Lung (tissue), 11 donors: ENCODE measurements at regions not wholly inside any gene's neighbourhood (a gene's known extent, or its start where the extent isn't known, plus 50 kb on each side); places are given as distances from the start of the nearest gene placed in this dataset.
"Not testable (repeated sequence)": the region's sequence is repeated elsewhere in the genome, so short reads cannot be mapped to it uniquely, and the experiment has no call there.

Experiments used
- ATAC-seq: fragments of 200-7000 bp; cut with Tn5 transposase; one replicate; pipeline ENCODE4 v1.9.1; 2020; ENCODE audit warnings: moderate number of reproducible peaks; ENCODE audit not compliant: insufficient read depth, low FRiP score
- DNase-seq, 3 donors: peaks; one replicate each; pipeline ENCODE4 v3.0.0-alpha.2; 2013 to 2017
- H3K27ac ChIP-seq, 2 donors: one replicate each; pipeline ENCODE4 v1.5.1; 2013; ENCODE audit warnings: mild to moderate bottlenecking in 2 of 2, moderate library complexity in 2 of 2, control low read depth in 1 of 2, inconsistent platforms in 1 of 2, low read depth in 1 of 2, low read length in 1 of 2
- H3K27me3 ChIP-seq, 3 donors: one replicate each; pipeline ENCODE4 v1.5.1; 2013; ENCODE audit warnings: low read length in 2 of 3; ENCODE audit not compliant: control insufficient read depth in 3 of 3, insufficient read depth in 3 of 3
- H3K36me3 ChIP-seq, 4 donors: one replicate each; pipeline ENCODE4 v1.5.1; 2013; ENCODE audit warnings: low read length in 4 of 4, mild to moderate bottlenecking in 1 of 4, moderate library complexity in 1 of 4; ENCODE audit not compliant: control insufficient read depth in 4 of 4, insufficient read depth in 4 of 4
- H3K4me1 ChIP-seq, 5 donors: one replicate each; pipeline ENCODE4 v1.5.1; 2013; ENCODE audit warnings: low read length in 5 of 5, mild to moderate bottlenecking in 2 of 5, moderate library complexity in 1 of 5; ENCODE audit not compliant: control insufficient read depth in 5 of 5, insufficient read depth in 5 of 5
- H3K4me3 ChIP-seq: one replicate; pipeline ENCODE4 v1.5.1; 2013; ENCODE audit warnings: mild to moderate bottlenecking, control low read depth, moderate library complexity
- H3K9ac ChIP-seq, 2 donors: one replicate each; pipeline ENCODE4 v1.5.1; 2013; ENCODE audit warnings: low read length in 2 of 2, control low read depth in 1 of 2; ENCODE audit not compliant: insufficient read depth in 1 of 2
- H3K9me3 ChIP-seq, 4 donors: one replicate each; pipeline ENCODE4 v1.5.1; 2013; ENCODE audit warnings: low read length in 3 of 4, mild to moderate bottlenecking in 1 of 4, moderate library complexity in 1 of 4; ENCODE audit not compliant: control insufficient read depth in 4 of 4, insufficient read depth in 3 of 4
- CTCF ChIP-seq: IDR thresholded peaks from 2 replicates; pipeline ENCODE4 v1.5.1; 2012; ENCODE audit warnings: mild to moderate bottlenecking; ENCODE audit errors: control extremely low read depth, extremely low read depth
- WGBS, 2 donors: extraction: QIAGEN DNeasy Blood & Tissue Kit; methylation state at CpG; one replicate each; pipeline ENCODE4 v1.1.7; 2013; 5-methylcytosine and 5-hydroxymethylcytosine counted together
- donor health status: control.
- donor health status: control.
- donor health status: Bipolar disorder and iron deficiency.
- donor health status: healthy.
- donor health status: DM: yes; HTN: yes; CAD: no.

DNA sequence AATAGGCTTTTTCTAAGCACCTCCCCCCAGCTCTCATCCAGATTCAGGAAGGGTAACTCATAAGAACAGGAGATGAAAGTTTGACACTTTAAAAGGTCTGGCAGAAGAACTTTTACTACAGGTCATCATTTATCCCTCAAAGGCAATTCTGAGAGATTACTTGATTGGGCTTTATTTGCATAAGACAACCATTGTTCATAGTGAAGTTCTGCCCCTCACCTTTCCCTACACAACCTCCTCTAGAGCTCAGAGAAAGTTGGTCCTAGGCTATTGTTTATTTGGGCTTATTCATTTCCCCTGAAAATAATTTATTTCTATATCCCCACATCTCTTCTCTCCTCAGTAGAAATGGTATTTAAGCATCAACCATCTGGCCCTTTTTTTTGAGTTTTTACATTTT is 568.4 kb downstream of the ZNF608 start:
- Histone ChIP-seq H3K27me3 (no peaks in the 10 kb centered on the region), H3K27ac (no peak overlapping the region), H3K36me3 (no peaks in the 10 kb centered on the region), H3K9ac (no peak overlapping the region), H3K4me3 (no peak overlapping the region), H3K9me3 (peaks cover 0 to 5% (median 0%) of the 10 kb centered on the region in 4 donors), H3K4me1 (peaks cover 0 to 13% (median 0%) of the 10 kb centered on the region in 5 donors)
- no peak for ATAC-seq
- TF ChIP-seq CTCF, result no peak
- DNase-seq, result no peak

GRCh38 chr5:124176692-124177091 is 569.7 kb downstream of the ZNF608 start:
- H3K4me1 ChIP-seq, result peaks cover 0 to 13% (median 0%) of the 10 kb centered on the region in 5 donors
- no peaks in the 10 kb centered on the region for H3K27me3 ChIP-seq
- ATAC-seq (no peak), DNase-seq (no peak)
- H3K9me3 ChIP-seq, result peaks cover 0 to 5% (median under 1%) of the 10 kb centered on the region in 4 donors
- H3K9ac ChIP-seq, result no peak overlapping the region
- H3K4me3 ChIP-seq, result no peak overlapping the region
- no peak for TF ChIP-seq CTCF
- H3K36me3 ChIP-seq, result no peaks in the 10 kb centered on the region
- no peak overlapping the region for H3K27ac ChIP-seq

DNA sequence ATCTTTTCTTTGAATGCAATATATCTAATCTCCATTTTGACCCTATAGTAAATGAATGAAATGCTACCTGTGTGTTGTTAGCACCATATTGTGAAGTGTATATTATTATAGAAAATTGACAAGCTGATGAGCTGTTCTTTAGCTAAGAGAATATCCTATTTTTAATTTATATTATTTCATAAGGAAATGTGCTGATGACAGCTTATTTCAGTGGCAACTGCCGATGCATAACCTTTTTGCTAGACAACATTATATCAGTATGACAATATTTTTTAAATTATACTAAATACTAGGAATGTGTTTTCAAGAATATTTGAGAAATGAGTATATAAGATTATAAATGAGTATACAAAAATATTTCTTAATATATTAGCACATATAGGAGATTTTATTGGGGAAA is 573.1 kb downstream of the ZNF608 start:
- Histone ChIP-seq H3K4me1 (no peaks in the 10 kb centered on the region), H3K36me3 (no peaks in the 10 kb centered on the region), H3K27ac (no peak overlapping the region), H3K9ac (no peak overlapping the region), H3K9me3 (peaks cover 0 to 10% (median 4%) of the 10 kb centered on the region in 4 donors), H3K27me3 (no peaks in the 10 kb centered on the region), H3K4me3 (no peak overlapping the region)
- DNase-seq (no peak), ATAC-seq (no peak)
- TF ChIP-seq CTCF, result no peak
- WGBS, 2 donors, result 95 to 98% methylated on average over 1 of the region's 1 CpG

DNA sequence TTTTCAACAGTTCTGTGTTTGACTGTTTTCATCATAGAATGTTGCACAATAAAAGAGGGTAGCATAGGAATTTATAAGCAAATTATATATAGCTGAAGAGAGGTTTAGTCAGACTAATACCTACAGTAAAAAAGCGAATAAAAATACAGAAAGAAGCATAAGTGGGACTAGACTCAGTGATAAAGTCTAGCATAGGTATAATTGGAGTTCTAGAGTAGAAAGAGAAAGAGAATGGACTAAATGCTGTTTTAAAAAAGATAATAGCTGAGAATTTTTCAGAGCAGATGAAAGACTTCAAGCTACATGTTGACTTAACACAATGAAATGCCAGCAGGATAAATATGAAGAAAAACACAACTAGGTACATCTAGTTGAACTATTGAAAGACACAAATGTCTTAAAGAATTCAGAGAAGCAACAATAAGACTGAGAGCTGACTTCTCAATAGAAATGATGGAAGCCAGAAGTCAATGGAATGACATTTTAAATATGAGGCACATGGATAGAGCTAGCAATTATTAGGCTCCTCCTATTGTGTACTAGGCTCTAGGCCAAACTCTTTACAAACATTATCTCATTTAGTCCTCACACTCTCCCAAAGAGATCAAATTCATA is 573.9 kb downstream of the ZNF608 start:
- no peak for TF ChIP-seq CTCF
- 89 to 94% methylated on average over 1 of the region's 1 CpG for WGBS, 2 donors
- no peaks in the 10 kb centered on the region for H3K36me3 ChIP-seq
- H3K4me1 ChIP-seq, result no peaks in the 10 kb centered on the region
- H3K27ac ChIP-seq, result no peak overlapping the region
- no peak for ATAC-seq
- H3K9ac ChIP-seq, result no peak overlapping the region
- no peak for DNase-seq
- no peak overlapping the region for H3K4me3 ChIP-seq
- H3K9me3 ChIP-seq, result peaks cover 0 to 7% (median 5%) of the 10 kb centered on the region in 4 donors
- no peaks in the 10 kb centered on the region for H3K27me3 ChIP-seq

DNA sequence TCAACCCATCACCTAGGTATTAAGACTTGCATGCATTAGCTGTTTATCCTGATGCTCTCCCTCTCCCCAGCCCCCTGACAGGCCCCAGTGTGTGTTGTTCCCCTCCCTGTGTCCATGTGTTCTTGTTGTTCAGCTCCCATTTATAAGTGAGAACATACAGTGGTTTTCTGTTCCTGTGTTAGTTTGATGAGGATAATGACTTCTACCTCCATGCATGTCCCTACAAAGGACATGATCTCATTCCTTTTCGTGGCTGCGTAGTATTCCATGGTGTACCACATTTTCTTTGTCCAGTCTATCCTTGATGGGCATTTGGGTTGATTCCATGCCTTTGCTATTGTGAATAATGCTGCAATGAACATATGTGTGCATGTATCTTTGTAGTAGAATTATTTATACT is 578.3 kb downstream of the ZNF608 start:
- H3K4me1 ChIP-seq, ATAC-seq, H3K27ac ChIP-seq, H3K36me3 ChIP-seq, DNase-seq, H3K4me3 ChIP-seq, H3K9me3 ChIP-seq, H3K9ac ChIP-seq, H3K27me3 ChIP-seq: not testable (repeated sequence)
- WGBS, 2 donors, result 91 to 92% methylated on average over 2 of the region's 2 CpGs
